Spleen (tissue), 11 donors: ENCODE measurements at regions not wholly inside any gene's neighbourhood (a gene's known extent, or its start where the extent isn't known, plus 50 kb on each side); places are given as distances from the start of the nearest gene placed in this dataset.

Source experiments
- DNase-seq: peaks from one replicate; pipeline ENCODE4 v3.0.0-alpha.2; 2020
- H3K27ac ChIP-seq, 8 donors: fragments of 200-600 bp; sonication (generic) in 7 of 8; 1 replicate in 4 of 8; 2 replicates in 4 of 8; pipeline versions ENCODE4 v1.5.0 to v1.8.0; 2016 to 2021; ENCODE audit warnings: inconsistent platforms in 4 of 8, mild to moderate bottlenecking in 4 of 8, moderate library complexity in 1 of 8
- H3K27me3 ChIP-seq, 7 donors: fragments of 200-600 bp; sonication (generic) in 6 of 7; replicated peaks in 1 of 7; 1 replicate in 4 of 7; 2 replicates in 3 of 7; pipeline versions ENCODE4 v1.5.0 to v1.8.0; 2016 to 2021; ENCODE audit warnings: inconsistent platforms in 3 of 7, mild to moderate bottlenecking in 1 of 7
- H3K36me3 ChIP-seq, 6 donors: fragments of 200-600 bp; sonication (generic) in 5 of 6; 1 replicate in 4 of 6; 2 replicates in 2 of 6; pipeline versions ENCODE4 v1.5.0 to v1.8.0; 2016 to 2021; ENCODE audit warnings: inconsistent platforms in 2 of 6
- H3K4me1 ChIP-seq, 6 donors: fragments of 200-600 bp; sonication (generic) in 5 of 6; 1 replicate in 3 of 6; 2 replicates in 3 of 6; pipeline versions ENCODE4 v1.5.0 to v1.8.0; 2016 to 2021; ENCODE audit warnings: inconsistent platforms in 3 of 6
- H3K4me3 ChIP-seq, 8 donors: fragments of 200-600 bp; sonication (generic) in 7 of 8; 1 replicate in 4 of 8; 2 replicates in 4 of 8; pipeline versions ENCODE4 v1.5.0 to v1.8.0; 2016 to 2021; ENCODE audit warnings: inconsistent platforms in 4 of 8, mild to moderate bottlenecking in 4 of 8, moderate library complexity in 2 of 8
- H3K9me3 ChIP-seq, 8 donors: fragments of 200-600 bp; sonication (generic) in 7 of 8; 1 replicate in 4 of 8; 2 replicates in 4 of 8; pipeline versions ENCODE4 v1.5.0 to v1.8.0; 2016 to 2021; ENCODE audit warnings: inconsistent platforms in 4 of 8
- POLR2A ChIP-seq, 3 donors: fragments of 450-650 bp; IDR thresholded peaks; one replicate each; pipeline ENCODE4 v1.5.1; 2017; ENCODE audit warnings: antibody characterized with exemption in 3 of 3, mild to moderate bottlenecking in 1 of 3
- POLR2AphosphoS5 ChIP-seq, 3 donors: sonication (generic); formaldehyde crosslinking; IDR thresholded peaks; one replicate each; pipeline ENCODE4 v1.5.1; 2017; ENCODE audit warnings: antibody characterized with exemption in 3 of 3
- WGBS, 5 donors: extraction: QIAGEN DNeasy Blood & Tissue Kit in 3 of 5; methylation state at CpG; one replicate each; pipeline versions ENCODE4 v1.1.5 to v1.1.7; 2013 to 2018; 5-methylcytosine and 5-hydroxymethylcytosine counted together
- intact Hi-C: fragments of 100-400 bp; cut with DNase I; formaldehyde crosslinking; loops from one replicate; pipeline ENCODE4 v1.15.0; 2023; ENCODE audit warnings: low total_unique reads
- TF ChIP-seq, protein P1 (sequence below), 11 experiments: fragments of 200-600 bp in 7 of 11; fragments of 450-650 bp in 4 of 11; sonication (generic) in 4 of 11; IDR thresholded peaks in 8 of 11; conservative IDR thresholded peaks in 3 of 11; 1 replicate in 7 of 11; 2 replicates in 4 of 11; pipeline versions ENCODE4 v1.4.0 to v1.8.0; 2016 to 2021; ENCODE audit warnings: antibody characterized with exemption in 11 of 11, inconsistent platforms in 4 of 11, mild to moderate bottlenecking in 1 of 11
- donor health status: healthy with polysubstance abuse.
- donor health status: DM: no; HTN: no; CAD: no; lungs with moderate emphysema.
- donor health status: DM: no; HTN: no; CAD: no.
- donor health status: Bipolar disorder and iron deficiency.
- donor health status: healthy.
- donor health status: DM: no; HTN: no; CAD: no.
- donor health status: DM: yes; HTN: yes; CAD: no.

DNA sequence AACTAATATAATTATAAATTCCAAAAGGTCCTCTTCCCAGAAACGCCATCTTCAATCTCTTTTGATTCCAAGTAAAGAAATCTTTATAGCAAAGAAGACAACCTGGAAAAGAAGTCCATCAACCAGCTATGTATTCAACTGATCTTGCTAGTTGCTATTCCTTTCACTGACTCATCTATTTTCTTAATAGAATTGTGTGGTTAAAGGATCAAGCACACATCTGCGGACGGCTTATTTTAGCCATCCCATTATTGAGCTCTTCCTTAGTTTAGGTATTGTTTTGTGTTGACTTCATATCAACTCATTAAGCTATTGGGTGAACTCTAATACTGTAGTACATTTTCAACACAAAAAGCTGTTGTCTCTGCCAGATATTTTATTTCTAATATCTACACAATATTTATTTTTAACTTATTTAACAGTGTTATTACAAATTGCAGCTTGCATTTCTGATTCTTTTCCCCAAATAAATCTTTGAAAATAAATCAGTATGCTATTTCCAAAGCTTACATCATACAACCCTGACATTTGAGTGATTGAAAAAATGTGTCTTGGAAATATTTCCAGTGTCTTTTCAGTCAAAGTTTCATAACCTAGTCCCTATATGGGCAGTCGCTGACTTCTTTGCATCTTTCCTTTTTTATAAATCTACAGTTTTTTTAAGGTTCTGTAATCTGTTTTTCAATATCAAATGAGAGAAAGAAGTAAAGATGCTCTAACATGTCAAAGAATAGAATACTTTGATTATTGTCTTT, 158.8 kb upstream of the SPRY2 start:
- WGBS, 5 donors: 89 to 96% (median 92%) methylated on average over 4 of the region's 4 CpGs
- intact Hi-C loops: no loop called here
- no peaks in the 10 kb centered on the region for H3K27me3 ChIP-seq
- no peaks in the 10 kb centered on the region for H3K36me3 ChIP-seq
- DNase-seq: no peak
- TF ChIP-seq, protein P1, sequence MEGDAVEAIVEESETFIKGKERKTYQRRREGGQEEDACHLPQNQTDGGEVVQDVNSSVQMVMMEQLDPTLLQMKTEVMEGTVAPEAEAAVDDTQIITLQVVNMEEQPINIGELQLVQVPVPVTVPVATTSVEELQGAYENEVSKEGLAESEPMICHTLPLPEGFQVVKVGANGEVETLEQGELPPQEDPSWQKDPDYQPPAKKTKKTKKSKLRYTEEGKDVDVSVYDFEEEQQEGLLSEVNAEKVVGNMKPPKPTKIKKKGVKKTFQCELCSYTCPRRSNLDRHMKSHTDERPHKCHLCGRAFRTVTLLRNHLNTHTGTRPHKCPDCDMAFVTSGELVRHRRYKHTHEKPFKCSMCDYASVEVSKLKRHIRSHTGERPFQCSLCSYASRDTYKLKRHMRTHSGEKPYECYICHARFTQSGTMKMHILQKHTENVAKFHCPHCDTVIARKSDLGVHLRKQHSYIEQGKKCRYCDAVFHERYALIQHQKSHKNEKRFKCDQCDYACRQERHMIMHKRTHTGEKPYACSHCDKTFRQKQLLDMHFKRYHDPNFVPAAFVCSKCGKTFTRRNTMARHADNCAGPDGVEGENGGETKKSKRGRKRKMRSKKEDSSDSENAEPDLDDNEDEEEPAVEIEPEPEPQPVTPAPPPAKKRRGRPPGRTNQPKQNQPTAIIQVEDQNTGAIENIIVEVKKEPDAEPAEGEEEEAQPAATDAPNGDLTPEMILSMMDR (IDR thresholded peaks at IDR 0.05 in 8 of 11, conservative IDR thresholded peaks at IDR 0.05 in 3 of 11): no peak
- TF ChIP-seq POLR2AphosphoS5 (IDR thresholded peaks at IDR 0.05) (no peak), POLR2A (IDR thresholded peaks at IDR 0.05) (no peak)
- no peak overlapping the region for H3K4me3 ChIP-seq
- H3K9me3 ChIP-seq: peaks cover 0 to 4% (median 0%) of the 10 kb centered on the region in 8 donors
- no peaks in the 10 kb centered on the region for H3K4me1 ChIP-seq
- H3K27ac ChIP-seq: no peak overlapping the region

DNA sequence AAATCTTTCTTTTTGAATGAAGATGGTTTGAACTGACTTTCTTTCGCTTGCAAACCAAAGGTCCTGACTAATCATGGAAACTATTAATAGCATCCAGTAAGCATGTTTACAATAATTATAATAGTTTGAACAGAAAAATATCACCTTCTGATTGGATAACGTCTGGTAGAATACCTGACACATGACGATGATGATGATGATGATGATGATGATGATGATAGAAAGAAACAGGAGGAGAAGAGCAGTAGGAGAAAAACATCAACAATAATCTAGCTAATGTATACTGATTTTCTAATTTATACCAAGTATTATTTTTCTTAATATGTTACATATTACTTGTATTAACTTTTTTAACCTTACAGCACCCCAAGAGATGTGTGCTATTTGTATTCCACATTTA, 157.5 kb upstream of the SPRY2 start:
- Histone ChIP-seq H3K4me1 (no peaks in the 10 kb centered on the region), H3K9me3 (no peaks in the 10 kb centered on the region), H3K27me3 (no peaks in the 10 kb centered on the region), H3K36me3 (no peaks in the 10 kb centered on the region), H3K27ac (no peak overlapping the region), H3K4me3 (no peak overlapping the region)
- TF ChIP-seq POLR2AphosphoS5 (IDR thresholded peaks at IDR 0.05): no peak
- no peak for TF ChIP-seq POLR2A (IDR thresholded peaks at IDR 0.05)
- TF ChIP-seq, protein P1 (IDR thresholded peaks at IDR 0.05 in 8 of 11, conservative IDR thresholded peaks at IDR 0.05 in 3 of 11): no peak
- DNase-seq: no peak
- WGBS, 5 donors: 49 to 97% (median 86%) methylated on average over 3 of the region's 3 CpGs
- intact Hi-C loops: no loop called here

DNA sequence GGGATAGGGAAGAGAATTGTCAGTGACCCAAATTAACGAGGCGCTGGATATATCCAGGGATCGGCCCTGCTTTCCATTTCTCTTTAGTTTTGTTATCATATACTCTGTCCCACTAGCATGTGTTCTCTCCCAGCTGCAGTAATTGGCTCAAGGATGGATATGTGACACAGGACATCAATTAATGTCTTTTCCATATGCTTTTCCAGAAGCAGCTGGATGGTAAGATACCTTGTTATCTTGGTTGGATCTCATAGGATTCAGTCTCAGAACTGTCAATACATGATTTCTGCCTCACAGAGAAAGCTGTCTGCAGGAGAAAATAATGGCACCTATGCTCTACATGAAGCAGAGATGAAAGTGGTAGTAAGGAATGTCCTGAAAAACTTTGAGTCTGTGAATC, 157.1 kb upstream of the SPRY2 start:
- intact Hi-C loops: no loop called here
- Histone ChIP-seq H3K9me3 (no peaks in the 10 kb centered on the region), H3K36me3 (no peaks in the 10 kb centered on the region), H3K27me3 (no peaks in the 10 kb centered on the region), H3K4me3 (no peak overlapping the region), H3K27ac (no peak overlapping the region), H3K4me1 (no peaks in the 10 kb centered on the region)
- TF ChIP-seq POLR2AphosphoS5 (IDR thresholded peaks at IDR 0.05): no peak
- TF ChIP-seq, protein P1 (IDR thresholded peaks at IDR 0.05 in 8 of 11, conservative IDR thresholded peaks at IDR 0.05 in 3 of 11): no peak
- TF ChIP-seq POLR2A (IDR thresholded peaks at IDR 0.05): no peak
- DNase-seq: no peak
- WGBS, 5 donors: 91 to 96% (median 93%) methylated on average over 3 of the region's 3 CpGs

DNA sequence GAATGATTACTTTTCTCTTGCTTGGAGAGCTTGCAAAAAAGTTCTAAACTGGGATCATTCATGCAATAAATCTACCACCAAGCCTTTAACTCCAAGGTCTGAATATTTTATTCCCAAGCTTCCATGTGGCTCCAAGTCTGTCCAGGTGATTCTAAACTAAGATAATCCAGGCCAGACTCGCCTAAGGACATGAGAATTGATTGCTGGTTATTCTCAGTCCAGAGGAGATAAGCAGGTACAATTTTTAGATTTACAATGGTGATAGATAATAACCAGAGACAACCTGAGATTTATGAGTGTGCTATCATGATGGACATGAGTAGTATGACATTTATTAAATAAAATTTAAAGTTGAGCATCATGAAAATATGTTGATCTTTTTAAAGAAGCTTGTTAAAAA, 156.5 kb upstream of the SPRY2 start:
- no peak for DNase-seq
- no peak overlapping the region for H3K27ac ChIP-seq
- TF ChIP-seq POLR2AphosphoS5 (IDR thresholded peaks at IDR 0.05) (no peak), POLR2A (IDR thresholded peaks at IDR 0.05) (no peak)
- TF ChIP-seq, protein P1 (IDR thresholded peaks at IDR 0.05 in 8 of 11, conservative IDR thresholded peaks at IDR 0.05 in 3 of 11): no peak
- H3K27me3 ChIP-seq: no peaks in the 10 kb centered on the region
- no peaks in the 10 kb centered on the region for H3K9me3 ChIP-seq
- no peaks in the 10 kb centered on the region for H3K36me3 ChIP-seq
- WGBS, 5 donors: 58 to 79% (median 78%) methylated on average over 1 of the region's 1 CpG
- no peaks in the 10 kb centered on the region for H3K4me1 ChIP-seq
- no peak overlapping the region for H3K4me3 ChIP-seq
- intact Hi-C loops: no loop called here
